Fibroblast of gingiva (primary cell): ENCODE measurements at regions not wholly inside any gene's neighbourhood (a gene's known extent, or its start where the extent isn't known, plus 50 kb on each side); places are given as distances from the start of the nearest gene placed in this dataset.
A peak's percentile ranks its signal among the peaks of the same experiment; 100 is the strongest.

Experiments
- DNase-seq: peaks from one replicate; pipeline ENCODE4 v3.0.0-alpha.2; 2011; ENCODE audit warnings: low read depth

DNA sequence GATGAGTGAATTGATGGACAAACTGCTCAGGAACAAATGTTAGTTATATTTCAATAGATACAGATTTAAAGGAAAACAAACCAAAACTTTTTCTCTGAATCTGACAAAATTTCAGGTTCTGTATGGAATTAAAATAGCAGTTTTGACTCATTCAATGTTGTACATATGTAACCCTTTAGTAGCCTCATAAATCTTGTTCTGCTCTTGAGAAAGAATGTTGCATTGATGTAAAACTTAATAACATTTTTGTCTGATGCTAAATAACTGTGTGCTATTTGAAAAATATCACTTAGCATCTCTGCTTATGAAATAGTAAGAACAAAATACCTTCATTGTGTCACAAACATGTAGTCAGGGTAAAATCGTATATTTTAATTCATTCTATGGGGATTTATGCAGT is 168.9 kb upstream of the NOVA1 start:
- DNase-seq = no peak

DNA sequence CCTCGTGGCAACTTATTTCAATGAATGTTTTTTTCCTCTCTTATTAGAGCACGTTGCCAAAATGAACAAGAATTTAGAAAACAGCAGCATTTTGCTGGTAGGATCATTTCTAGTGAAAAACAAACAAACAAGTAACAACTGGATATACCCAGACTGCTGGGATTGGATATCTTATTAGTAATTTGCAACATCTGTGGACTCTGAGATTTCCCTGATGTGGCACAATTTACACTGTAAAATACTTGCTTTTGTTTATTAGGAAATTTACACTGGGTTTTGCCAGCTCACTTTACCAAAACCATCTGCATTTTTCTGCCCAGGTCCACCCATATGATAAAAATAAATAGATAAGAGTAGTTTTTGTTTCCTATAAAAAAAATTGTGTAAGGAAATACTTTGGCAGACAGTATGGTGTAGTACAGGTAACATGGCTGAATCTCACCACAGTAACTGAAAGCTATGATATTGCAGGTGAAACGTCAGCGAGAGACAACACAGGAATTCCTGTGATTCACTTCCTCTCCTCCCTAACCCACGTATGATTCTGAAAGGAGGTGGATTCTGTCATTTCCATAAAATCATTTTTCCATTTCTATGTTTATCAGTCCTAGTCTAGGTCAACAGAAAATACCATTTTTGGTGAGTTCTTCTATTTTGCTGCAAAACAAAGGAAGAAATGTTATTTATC is 176.2 kb upstream of the NOVA1 start:
- DNase-seq = no peak

DNA sequence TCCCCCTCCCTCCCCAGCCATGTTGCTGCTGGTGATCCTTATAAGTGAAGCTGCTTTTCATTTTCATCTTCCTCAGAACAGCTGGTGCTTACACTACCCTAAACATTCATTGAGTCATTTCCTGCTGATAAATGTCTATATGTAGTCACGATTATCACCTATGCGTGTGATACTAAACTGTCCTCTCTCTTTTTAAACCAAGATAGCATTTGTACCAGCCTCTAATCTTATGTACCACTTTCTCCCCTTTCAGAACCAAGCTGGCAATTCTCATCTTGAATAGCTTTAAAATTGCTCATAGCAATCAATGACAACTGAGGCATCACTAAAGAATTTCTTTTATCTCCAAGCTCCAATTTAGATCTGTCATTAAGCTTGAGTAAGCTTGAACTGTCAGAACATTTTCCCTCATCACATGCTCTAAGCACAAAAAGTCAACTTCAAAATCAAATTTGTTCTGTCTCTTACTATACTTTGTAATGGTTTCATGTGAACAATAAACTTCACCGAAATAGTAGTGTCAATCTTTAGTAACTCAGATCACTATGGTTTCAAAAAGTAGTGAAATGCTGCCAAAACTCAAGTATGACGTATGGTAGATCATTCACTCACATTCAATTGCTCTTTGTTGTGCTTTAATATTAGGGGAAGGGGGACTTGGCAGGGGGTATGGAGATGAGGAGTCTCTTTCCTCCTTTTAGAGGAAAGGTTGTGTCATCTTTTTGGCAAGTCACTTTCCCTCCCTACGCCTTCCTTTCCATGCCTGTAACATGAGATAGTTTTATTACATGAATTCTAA is 178.1 kb upstream of the NOVA1 start:
- peak; percentile 45 for DNase-seq

DNA sequence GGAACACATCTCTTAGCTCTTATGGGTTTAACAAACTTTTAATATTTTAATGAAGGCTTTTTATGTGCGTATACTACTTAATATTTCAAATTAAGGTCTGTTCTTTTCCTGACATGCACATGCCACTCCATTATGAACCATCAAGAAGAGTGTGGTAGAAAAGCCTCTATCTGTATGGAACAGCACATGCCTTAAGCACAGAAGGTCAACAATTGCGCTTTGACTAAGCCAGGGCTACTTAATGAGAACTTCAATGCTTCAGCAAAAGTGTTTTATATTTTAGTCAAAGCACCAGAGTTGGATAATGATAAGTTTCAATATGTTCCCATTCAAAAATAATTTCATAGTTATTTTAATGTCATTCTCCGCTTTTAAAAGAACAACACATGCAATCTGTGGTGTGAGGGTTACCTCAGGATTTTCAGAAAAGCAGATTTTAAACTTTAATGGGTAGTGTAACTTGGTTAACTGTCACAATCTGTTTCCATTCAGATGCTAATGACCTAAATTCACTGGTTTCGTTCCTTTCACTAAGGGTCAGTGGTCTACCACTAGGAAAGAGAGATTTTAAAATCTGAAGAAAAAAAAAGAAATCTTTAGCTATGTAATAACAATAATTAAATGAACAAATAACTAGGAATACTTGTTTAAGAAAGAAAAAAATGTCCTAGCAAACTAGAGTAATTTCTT is 193.4 kb upstream of the NOVA1 start:
- no peak for DNase-seq

DNA sequence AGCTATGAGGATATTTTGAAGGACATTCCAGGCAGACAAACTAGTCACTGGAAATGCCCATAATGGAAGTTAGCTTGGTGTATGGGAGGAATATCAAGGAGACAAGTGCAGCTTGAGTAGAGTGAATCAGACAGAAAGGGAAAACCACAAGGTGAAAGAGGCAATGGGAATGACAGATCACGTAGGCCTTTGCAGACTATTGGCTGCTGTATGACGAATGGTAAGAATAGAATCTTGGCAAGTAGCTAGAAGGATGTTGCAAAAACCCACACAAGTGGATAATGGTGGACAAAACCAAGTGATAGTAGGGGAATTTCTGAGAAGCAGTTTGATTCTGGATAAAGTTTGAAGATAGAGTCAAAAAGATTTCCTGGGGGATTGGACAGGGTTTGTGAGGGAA is 196.9 kb upstream of the NOVA1 start:
- DNase-seq = no peak

DNA sequence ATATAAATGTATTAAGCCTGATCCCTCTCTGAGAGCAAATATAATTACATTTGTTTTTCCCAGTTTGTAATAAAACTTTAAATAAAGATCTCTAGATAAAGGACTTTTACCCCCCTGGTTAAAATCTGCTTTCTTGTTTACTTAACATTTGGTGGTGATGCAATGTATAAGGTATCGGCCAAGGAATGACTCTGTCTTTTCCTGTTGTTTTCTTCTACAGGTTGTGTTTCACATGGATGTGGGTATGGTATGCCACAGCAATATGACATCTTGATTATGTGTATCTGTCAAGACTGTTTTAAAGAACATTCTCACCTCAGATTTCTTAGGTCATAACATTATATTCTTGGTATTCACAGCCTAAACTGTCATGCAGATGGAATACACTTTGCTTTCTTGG is 210.6 kb upstream of the NOVA1 start:
- DNase-seq = peak; percentile 2

DNA sequence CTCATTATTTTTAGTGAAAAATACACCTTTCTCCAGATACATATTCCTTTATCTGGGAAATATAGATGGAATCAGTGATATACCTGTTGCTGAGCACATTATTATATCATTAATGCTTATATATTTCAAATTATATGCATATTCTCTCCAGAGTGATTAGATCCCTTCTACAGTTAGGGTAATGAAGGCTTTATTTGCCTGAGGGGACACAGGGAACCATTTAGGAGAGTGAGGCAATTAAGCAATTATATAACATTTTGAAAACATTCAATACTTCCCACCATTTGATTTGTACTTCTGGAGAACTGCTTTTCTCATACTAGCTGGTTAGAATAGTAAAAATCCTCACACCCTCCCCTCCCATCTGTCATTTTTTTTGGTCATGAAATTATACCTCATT is 212.8 kb upstream of the NOVA1 start:
- no peak for DNase-seq

DNA sequence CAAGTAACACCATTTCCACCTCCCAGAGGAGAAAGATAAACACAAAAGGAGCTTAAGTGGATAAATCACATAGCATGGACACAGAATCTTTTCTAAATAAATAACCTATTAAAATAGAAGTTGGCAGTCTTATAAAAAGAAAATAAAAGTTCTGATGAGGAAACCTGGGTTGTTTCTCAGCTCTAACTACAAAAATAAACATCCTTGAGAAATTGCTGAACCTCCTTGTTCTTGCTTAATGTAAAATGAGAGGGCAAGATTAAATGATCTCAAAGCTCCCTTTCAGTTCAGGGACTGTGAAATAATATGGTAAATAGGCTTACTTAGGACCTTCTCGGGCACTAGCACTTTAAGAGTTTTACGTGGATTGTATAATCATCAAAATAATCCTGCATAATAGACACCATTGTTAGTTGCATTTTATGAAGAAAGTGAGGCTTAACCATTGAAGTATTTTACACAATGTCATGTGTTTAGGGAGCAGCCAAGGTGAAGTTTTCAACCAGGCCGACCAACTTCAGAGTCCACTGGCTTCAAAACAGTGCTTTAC is 214.0 kb upstream of the NOVA1 start:
- DNase-seq = peak; percentile 77

DNA sequence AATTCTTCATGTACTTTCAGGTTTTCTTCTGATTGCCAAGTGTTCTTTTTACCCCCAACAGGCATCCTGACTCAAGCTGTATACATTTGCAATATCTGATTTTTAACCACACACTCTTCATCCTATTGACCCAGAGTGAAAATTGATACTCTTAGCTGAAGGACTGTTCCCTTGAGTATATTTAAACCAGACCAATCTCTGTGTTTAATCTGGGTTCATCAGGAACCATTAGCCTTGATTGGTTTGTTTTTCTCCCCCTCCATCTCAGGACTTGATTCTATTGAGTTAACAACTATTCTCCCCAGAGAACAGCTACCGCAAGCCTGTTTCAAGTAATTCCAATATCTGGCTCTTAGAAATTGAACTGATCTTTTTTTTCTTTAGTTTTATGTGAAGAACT is 222.3 kb upstream of the NOVA1 start:
- peak; percentile 73 for DNase-seq

DNA sequence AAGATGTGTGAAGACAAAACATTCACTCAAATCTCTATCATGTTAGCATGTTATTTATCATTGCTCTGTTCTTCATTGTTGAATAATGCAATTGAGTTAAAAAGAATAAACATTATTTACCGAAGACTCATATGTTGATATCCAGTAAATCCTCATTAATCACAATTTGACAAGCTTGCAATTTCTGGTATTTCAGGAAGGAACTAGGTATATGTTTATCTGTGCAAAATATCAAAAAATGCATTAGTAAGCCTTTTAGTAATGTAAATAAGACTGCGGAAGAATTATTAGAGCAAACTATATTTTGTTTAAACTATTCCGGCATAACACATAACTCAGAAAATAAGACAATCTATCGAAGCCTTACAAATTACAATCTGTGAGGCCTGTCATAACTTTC is 222.7 kb upstream of the NOVA1 start:
- no peak for DNase-seq

DNA sequence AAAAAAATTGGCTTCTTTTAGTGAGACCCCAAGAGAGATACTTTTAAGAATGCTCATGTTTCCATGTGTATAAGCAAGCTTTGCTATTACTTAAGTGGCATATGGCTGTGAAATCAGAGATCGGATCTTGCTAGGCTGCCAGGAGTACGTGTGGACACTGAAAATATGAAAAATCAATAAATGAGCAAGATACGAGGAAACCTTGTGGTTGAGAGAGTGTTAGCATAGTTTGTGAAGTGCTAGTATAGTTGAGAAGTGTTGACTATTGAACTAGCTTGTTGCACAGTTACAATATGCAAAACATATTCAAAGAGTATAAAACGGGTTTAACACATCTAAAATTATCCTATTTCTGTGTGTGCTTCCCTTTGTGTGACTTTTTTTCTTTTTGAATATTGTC is 230.9 kb upstream of the NOVA1 start:
- no peak for DNase-seq

DNA sequence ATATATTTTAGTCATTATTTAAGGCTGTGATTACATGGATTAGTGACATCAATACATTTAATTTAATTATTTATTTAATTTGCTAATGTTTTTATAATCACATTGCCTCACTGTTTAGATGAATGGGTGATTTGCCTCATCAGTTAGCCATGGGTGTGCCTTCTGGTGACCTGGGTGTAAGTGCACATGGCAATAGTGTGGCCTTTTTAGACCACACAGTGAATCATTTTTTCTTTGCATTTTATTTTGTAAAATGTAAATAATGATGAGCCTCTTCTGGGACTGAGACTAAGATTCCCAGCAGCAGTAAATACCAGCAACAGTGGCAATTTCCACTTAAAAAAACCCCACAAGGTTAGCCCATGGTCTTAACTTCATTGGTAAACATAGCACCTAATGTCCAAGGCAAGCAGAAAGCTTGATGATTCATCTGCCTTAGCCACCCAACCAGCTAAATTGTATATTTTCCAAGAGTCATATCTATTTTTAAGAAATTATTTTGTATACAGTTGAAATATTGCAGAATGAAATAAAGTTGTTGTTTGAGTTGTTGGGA is 235.9 kb upstream of the NOVA1 start:
- DNase-seq = no peak

DNA sequence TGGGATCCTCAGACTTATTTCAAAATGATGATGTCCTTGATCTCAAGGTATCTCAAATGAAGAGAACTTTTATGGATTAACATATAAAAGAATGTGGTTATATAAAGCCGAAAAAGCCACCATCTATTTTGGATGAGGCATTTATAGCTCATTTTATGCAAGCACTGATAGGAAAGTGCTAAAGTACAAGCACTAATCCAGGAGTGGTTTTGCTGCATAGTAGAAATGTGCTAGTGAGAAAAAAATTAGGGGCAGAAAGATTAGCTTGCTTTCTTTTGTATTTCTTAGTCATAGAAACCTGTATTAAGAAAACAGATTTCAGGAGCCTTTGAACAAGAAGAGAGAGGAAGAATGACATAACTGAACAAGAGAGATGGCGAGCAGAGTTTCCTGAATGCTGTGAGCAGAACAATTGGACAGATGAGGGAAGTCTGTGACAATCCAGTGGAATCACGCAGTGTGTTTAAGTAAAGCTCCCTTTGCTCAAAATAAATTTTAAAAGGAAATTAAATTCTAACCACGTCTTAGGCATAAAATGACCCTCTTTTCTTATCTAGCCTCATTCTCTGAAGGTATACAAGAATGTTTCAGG is 238.2 kb upstream of the NOVA1 start:
- DNase-seq = no peak

DNA sequence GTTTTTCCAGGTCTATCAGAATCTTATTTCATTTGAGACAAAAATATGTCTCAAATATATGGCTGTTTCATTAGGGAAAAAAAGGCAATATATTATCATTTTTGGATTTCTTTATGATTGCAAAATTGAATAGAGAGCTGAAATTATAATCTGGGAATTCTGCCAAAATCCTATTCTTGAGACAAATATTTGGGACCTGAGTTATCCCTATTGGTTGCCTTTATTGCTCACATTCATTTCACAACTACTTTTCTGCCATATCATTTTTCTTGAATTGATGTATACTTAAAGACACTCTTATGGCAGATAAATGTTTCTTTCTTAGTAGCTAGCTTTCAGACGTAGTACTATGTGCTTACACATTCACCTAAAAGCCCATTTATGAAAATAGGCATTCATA is 241.6 kb upstream of the NOVA1 start:
- DNase-seq = peak; percentile 32

DNA sequence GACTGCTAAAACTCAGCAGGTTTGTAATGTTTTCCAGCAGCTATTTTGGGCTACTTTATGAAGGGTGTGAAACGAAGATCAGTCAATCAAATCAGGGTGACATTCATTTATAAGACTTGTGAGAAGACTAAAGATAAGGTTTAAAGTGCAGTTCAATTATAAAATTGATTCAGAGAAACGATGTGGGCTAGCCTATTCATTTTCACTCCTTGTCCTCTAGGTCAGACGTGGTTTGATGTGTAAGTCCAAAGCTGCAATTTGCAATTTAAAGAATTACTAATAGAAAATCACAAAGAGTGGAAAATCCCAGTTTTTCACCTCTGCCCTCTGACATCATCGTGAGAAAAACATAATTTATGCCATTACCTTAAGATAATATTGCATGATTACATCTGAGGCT is 243.5 kb upstream of the NOVA1 start:
- no peak for DNase-seq

DNA sequence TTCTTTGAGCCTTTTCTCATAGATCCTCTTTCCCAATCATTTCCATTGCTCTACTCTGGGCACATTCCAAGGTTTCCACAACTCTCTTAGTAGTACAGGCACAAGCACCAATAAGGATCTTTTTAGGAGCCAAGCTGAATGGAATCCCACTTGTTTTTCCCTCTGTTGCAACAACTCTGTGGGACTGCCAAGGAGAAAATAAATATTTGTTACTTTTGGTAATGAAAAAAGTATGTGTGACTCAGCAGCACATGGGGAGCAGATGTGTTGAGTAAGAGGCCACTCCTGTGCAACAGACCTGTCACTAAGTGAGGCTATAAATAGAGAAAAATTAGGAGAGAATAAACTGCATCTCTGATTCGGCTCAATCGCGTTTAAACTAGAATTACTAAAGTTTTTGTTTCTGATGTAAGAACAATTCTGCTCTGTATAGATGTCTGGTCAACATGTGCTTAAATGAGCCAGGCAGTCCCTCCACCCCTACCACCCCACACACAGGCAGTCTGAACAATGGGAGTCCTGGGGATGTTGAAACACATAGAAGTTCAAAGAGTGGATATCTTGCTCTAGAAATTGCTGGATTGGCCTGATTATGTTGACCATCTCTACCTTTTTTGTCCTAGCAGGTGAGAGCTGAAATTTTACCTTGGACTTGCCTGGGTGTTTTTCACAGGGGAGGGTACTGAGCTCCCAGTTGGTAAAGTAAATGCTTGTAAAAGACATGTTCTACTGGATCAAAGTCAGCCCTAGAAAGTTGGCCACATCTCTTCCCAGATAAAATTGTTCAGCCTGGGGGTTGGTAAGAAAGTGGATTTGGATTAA is 244.3 kb upstream of the NOVA1 start:
- DNase-seq = peak; percentile 99

DNA sequence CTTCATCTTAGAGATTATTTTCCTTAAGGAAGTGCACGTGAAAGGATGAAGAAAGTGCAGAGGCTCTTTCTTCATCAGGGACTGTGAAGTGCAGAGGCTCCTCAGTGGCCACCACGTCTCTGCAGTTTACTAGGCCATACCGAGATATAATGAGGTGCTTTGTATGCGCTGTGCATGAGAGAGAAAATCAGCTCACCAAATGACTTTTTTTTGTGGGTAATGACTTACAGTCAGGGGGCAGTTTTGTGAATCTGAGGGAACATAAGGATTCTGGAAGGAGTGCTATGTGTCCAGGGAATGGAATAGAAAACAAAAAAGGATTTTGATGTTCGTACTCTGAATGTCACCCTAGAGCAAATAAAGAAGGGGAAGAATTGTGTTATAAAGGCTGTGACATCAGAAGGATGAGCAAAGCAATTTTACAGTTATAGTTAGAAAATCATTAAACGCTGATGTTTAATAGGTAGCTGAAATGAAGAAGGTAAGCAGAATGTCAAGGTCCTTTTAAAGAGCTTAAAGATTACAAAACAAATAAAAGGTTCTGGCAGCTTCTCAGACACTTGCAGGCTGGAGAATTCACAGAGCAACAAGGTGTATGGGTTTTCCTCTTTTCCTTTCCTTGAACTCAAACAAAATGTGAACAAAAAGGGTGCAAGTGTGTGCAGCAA is 247.5 kb upstream of the NOVA1 start:
- no peak for DNase-seq

DNA sequence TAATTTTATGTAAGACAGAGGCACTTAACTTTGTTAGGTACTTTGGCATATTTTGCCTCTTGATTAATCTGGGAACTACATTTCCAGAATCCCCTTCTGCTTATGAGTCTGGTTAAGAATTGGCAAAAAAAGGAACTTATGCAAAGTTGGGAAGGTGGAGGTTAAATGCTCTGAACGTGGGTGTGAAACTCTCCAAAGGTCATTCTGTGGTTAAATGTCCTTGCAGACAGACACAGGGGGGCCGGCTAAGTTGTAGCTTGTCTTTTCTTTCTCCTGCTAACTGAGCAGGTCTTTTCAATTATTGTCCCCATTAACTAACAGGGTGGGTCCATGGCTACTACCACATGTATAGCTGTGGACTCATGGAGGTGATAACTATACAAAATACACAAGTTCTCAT is 248.6 kb upstream of the NOVA1 start:
- no peak for DNase-seq

DNA sequence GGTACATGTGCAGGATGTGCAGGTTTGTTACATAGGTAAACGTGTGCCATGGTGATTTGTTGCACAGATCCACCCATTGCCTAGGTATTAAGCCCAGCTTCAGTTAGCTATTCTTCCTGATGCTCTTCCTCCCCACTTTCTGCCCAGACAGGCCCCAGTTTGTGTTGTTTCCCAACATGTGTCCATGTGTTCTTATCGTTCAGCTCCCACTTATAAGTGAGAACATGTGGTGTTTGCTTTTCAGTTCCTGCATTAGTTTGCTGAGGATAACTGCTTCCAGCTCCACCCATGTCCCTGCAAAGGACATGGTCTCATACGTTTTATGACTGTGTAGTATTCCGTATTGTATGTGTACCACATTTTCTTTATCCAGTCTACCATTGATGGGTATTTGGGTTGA is 251.7 kb upstream of the NOVA1 start:
- DNase-seq = no peak

DNA sequence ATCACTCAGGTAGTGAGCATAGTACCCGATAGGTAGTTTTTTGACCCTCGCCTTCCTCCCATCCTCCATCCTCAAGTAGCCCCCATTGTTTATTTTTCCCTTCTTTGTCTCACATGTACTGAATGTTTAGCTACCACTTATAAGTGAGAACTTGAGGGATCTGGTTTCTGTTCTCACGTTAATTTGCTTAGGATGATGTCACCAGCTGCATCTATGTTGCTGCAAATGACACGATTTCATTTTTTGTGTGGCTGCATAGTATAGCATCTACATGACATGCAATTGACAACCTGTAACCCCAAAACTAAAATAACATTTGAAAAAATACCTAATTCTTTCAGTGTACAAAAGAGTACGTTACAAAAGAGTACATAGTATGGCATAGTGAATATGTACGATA is 254.0 kb upstream of the NOVA1 start:
- DNase-seq = no peak
